PC-9 (cell line): ENCODE measurements at regions not wholly inside any gene's neighbourhood (a gene's known extent, or its start where the extent isn't known, plus 50 kb on each side); places are given as distances from the start of the nearest gene placed in this dataset.

Experiments used
- BruUV-seq: library from RNA; stranded (reverse); fragments of 400-500 nt; replicated peaks from 2 replicates; lab custom pipeline; 2021; lab: Mats Ljungman, UMichigan
- CTCF ChIA-PET: fragments of 300-600 bp; sonication (Branson Sonifier 250); formaldehyde crosslinking; loops from one replicate; lab custom pipeline; 2022; ENCODE audit warnings: antibody characterized with exemption; lab: Charles Lee
- POLR2A ChIA-PET: fragments of 300-600 bp; sonication (Branson Sonifier 250); formaldehyde crosslinking; loops from one replicate; lab custom pipeline; 2022; ENCODE audit warnings: antibody characterized with exemption; ENCODE audit not compliant: unreplicated experiment; lab: Charles Lee
- DNase-seq, 2 experiments: peaks; one replicate each; pipeline versions ENCODE4 v3.0.0 to v3.0.0-alpha.2; 2015 to 2022; ENCODE audit warnings: mixed read lengths in 1 of 2
- H2AFZ ChIP-seq: fragments of 200-600 bp; sonication (generic); 2 replicates; pipeline ENCODE4 v1.8.1; 2017; ENCODE audit warnings: antibody characterized with exemption
- H3F3A ChIP-seq: fragments of 200-600 bp; sonication (generic); 2 replicates; pipeline ENCODE4 v1.8.1; 2017; ENCODE audit warnings: antibody characterized with exemption, mild to moderate bottlenecking, low read depth; ENCODE audit not compliant: insufficient read depth
- H3K27ac ChIP-seq: fragments of 200-600 bp; sonication (generic); 2 replicates; pipeline ENCODE4 v1.6.1; 2016; ENCODE audit warnings: mixed run types
- H3K27me3 ChIP-seq: fragments of 200-600 bp; sonication (generic); 2 replicates; pipeline ENCODE4 v1.6.1; 2016; ENCODE audit warnings: low read depth, mixed run types; ENCODE audit not compliant: insufficient read depth
- H3K36me3 ChIP-seq: fragments of 200-600 bp; sonication (generic); 2 replicates; pipeline ENCODE4 v1.6.1; 2016; ENCODE audit warnings: low read depth, mixed run types
- H3K4me1 ChIP-seq: fragments of 200-600 bp; sonication (generic); replicated peaks from 2 replicates; pipeline ENCODE4 v1.6.1; 2016; ENCODE audit warnings: mixed run types; ENCODE audit not compliant: insufficient read depth
- H3K4me2 ChIP-seq: fragments of 200-600 bp; sonication (generic); 2 replicates; pipeline ENCODE4 v1.6.1; 2017; ENCODE audit warnings: mixed run types
- H3K4me3 ChIP-seq: fragments of 200-600 bp; sonication (generic); 2 replicates; pipeline ENCODE4 v1.6.1; 2016; ENCODE audit warnings: mixed run types
- H3K79me2 ChIP-seq: fragments of 200-600 bp; sonication (generic); 2 replicates; pipeline ENCODE4 v1.6.1; 2017; ENCODE audit warnings: low read depth, mixed run types
- H3K9me2 ChIP-seq: fragments of 200-600 bp; sonication (generic); 2 replicates; pipeline ENCODE4 v1.8.1; 2017; ENCODE audit warnings: mild to moderate bottlenecking; ENCODE audit not compliant: insufficient read depth
- H3K9me3 ChIP-seq: fragments of 200-600 bp; sonication (generic); 2 replicates; pipeline ENCODE4 v1.8.1; 2016; ENCODE audit warnings: low read depth; ENCODE audit not compliant: insufficient read depth
- H4K20me1 ChIP-seq: fragments of 200-600 bp; sonication (generic); 2 replicates; pipeline ENCODE4 v1.8.1; 2017; ENCODE audit not compliant: insufficient read depth
- EZH2 ChIP-seq: fragments of 200-600 bp; sonication (generic); IDR thresholded peaks from 2 replicates; pipeline ENCODE4 v1.8.0; 2017; ENCODE audit warnings: antibody characterized with exemption, low read depth
- intact Hi-C: fragments of 100-400 bp; cut with micrococcal nuclease; formaldehyde crosslinking; loops from one replicate; pipeline ENCODE4 v1.10.0; 2022; ENCODE audit not compliant: unreplicated experiment
- TF ChIP-seq, protein P1 (sequence below): fragments of 200-600 bp; sonication (generic); conservative IDR thresholded peaks from 2 replicates; pipeline ENCODE4 v1.6.1; 2017; ENCODE audit warnings: mixed run types, antibody characterized with exemption, mild to moderate bottlenecking, moderate library complexity

DNA sequence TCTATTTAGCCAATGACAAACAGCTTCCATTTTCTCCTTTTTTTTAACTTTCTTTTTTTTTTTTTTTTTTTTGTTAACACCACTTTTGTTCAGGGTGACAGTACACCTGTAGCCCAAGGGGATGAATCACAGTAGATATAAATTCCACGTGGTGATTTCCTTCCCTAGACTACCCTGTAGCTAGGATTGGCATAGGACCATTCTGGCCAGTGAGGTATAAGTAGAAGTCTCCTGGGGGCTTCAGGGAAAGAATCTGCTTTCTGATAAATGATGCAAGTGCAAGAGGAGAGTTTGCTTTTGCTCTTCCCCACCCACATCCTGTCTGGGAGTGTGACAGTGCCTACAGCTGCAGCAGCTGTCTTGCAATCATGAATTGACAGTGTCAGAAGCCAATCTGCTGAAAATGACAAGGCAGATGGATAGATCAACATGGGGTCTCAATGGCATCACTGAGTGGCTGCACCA lies 63.2 kb upstream of the TOMM7 start:
- intact Hi-C loops = no loop called here
- DNase-seq = no peak
- Histone ChIP-seq H3K4me3 (no peak overlapping the region), H3K4me1 (no peaks in the 10 kb centered on the region), H3K9me3 (no peaks in the 10 kb centered on the region), H3K4me2 (no peak overlapping the region), H2AFZ (no peak overlapping the region), H3K36me3 (no peaks in the 10 kb centered on the region), H4K20me1 (no peaks in the 10 kb centered on the region), H3F3A (no peaks in the 10 kb centered on the region), H3K79me2 (no peaks in the 10 kb centered on the region), H3K9me2 (no peaks in the 10 kb centered on the region), H3K27me3 (no peaks in the 10 kb centered on the region), H3K27ac (no peak overlapping the region)
- no TSS peak for BruUV-seq
- ChIA-PET CTCF (interaction anchor here (0.6 to 0.8 kb wide), 7 partner anchors 8 to 584 kb away, joined by 3 to 11 read pairs (median 3); no protein-coding TSS in a partner anchor), POLR2A (interaction anchor here (0.7 kb wide), 2 partner anchors 306 to 739 kb away, joined by 3 to 11 read pairs; no protein-coding TSS in a partner anchor)
- TF ChIP-seq, protein P1, sequence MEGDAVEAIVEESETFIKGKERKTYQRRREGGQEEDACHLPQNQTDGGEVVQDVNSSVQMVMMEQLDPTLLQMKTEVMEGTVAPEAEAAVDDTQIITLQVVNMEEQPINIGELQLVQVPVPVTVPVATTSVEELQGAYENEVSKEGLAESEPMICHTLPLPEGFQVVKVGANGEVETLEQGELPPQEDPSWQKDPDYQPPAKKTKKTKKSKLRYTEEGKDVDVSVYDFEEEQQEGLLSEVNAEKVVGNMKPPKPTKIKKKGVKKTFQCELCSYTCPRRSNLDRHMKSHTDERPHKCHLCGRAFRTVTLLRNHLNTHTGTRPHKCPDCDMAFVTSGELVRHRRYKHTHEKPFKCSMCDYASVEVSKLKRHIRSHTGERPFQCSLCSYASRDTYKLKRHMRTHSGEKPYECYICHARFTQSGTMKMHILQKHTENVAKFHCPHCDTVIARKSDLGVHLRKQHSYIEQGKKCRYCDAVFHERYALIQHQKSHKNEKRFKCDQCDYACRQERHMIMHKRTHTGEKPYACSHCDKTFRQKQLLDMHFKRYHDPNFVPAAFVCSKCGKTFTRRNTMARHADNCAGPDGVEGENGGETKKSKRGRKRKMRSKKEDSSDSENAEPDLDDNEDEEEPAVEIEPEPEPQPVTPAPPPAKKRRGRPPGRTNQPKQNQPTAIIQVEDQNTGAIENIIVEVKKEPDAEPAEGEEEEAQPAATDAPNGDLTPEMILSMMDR = no peak
- no peak for TF ChIP-seq EZH2

DNA sequence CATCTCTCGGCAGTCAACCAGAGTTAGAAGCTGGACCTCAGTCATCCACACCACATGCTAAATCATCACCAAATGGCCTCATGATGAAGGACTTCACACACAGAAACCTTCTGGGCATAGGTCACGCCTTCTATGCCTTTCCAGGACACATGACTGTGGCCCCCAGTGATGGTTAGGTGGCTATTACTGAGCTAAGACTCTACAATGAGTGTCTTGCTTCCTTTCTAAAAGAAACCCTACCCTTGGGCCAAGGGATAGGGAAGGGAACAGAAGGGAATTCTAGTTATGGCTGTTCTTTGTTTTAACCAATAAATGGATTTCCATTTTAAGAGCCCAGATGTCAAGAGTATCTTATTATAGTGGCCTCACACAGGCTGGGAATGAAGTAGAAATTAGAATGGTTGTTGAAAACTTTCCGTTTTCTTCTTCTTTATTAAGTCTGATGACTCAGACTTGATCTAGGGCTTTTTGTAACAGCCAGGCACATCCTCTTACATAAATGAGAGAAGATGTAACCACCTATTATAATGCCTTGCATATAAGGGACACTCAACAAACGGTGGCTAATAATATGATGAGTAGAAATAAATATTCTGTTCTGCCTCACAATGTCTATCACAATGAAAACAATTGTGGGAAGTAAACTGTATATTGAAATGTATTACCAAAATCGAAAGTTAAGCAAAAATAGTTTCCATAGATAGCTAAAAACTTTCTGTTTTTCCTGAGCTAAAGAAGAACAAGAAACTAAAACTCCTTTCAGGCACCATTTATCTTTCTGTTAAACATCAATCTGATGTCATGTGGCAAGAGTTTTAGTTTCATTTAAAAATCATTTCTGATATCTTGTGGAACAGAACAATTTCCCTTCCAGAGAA lies 62.5 kb upstream of the TOMM7 start:
- Histone ChIP-seq H3K4me3 (no peak overlapping the region), H3K4me1 (no peaks in the 10 kb centered on the region), H2AFZ (peak overlapping the region; percentile 23; the same call in 1 of the 2 replicates), H3K27me3 (no peaks in the 10 kb centered on the region), H3K4me2 (no peak overlapping the region), H3K79me2 (no peaks in the 10 kb centered on the region), H3K36me3 (no peaks in the 10 kb centered on the region), H3K9me2 (no peaks in the 10 kb centered on the region), H4K20me1 (no peaks in the 10 kb centered on the region), H3K27ac (no peak overlapping the region), H3F3A (no peaks in the 10 kb centered on the region), H3K9me3 (no peaks in the 10 kb centered on the region)
- POLR2A ChIA-PET = interaction anchor here (0.7 kb wide), 2 partner anchors 305 to 739 kb away, joined by 3 to 11 read pairs; no protein-coding TSS in a partner anchor
- no peak for DNase-seq
- CTCF ChIA-PET = interaction anchor here (0.6 to 0.8 kb wide), 6 partner anchors 8 to 585 kb away, joined by 3 to 11 read pairs (median 4); no protein-coding TSS in a partner anchor
- BruUV-seq = no TSS peak
- intact Hi-C loops = no loop called here
- no peak for TF ChIP-seq EZH2
- TF ChIP-seq, protein P1 = no peak

DNA sequence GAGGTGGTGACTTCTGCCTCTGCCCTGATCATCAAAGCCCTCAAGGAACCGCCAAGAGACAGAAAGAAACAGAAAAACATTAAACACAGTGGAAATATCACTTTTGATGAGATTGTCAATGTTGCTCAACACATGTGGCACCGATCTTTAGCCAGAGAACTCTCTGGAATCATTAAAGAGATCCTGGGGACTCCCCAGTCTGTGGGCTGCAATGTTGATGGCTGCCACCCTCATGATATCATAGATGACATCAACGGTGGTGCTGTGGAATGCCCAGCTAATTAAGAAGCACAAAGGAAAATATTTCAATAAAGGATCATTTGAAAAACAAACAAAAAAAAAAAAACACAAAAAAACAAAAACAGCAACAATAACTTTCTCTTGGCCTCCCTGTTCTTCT lies 59.5 kb upstream of the TOMM7 start:
- no TSS peak for BruUV-seq
- no peaks in the 10 kb centered on the region for H3F3A ChIP-seq
- intact Hi-C loops = no loop called here
- no peaks in the 10 kb centered on the region for H3K9me2 ChIP-seq
- no peak overlapping the region for H2AFZ ChIP-seq
- ChIA-PET POLR2A (interaction anchor here (0.6 kb wide), 1 partner anchor 174 kb away, joined by 3 read pairs; no protein-coding TSS in a partner anchor), CTCF (no interaction called here)
- DNase-seq = no peak
- no peak for TF ChIP-seq EZH2
- TF ChIP-seq, protein P1 = no peak
- H3K27ac ChIP-seq = no peak overlapping the region
- no peaks in the 10 kb centered on the region for H3K9me3 ChIP-seq
- no peaks in the 10 kb centered on the region for H3K27me3 ChIP-seq
- H3K4me2 ChIP-seq = no peak overlapping the region
- no peaks in the 10 kb centered on the region for H3K36me3 ChIP-seq
- no peaks in the 10 kb centered on the region for H3K4me1 ChIP-seq
- H4K20me1 ChIP-seq = no peaks in the 10 kb centered on the region
- no peak overlapping the region for H3K4me3 ChIP-seq
- H3K79me2 ChIP-seq = no peaks in the 10 kb centered on the region
